Esophagus (tissue), 2 donors: ENCODE measurements at regions not wholly inside any gene's neighbourhood (a gene's known extent, or its start where the extent isn't known, plus 50 kb on each side); places are given as distances from the start of the nearest gene placed in this dataset.

Experiments used
- H3K27ac ChIP-seq, 2 donors: one replicate each; pipeline ENCODE4 v1.5.1; 2013; ENCODE audit warnings: low read depth in 2 of 2, mild to moderate bottlenecking in 2 of 2, inconsistent platforms in 1 of 2, low read length in 1 of 2, moderate library complexity in 1 of 2
- H3K27me3 ChIP-seq, 2 donors: one replicate each; pipeline ENCODE4 v1.6.1; 2013; ENCODE audit warnings: low read length in 2 of 2, control low read depth in 1 of 2, mild to moderate bottlenecking in 1 of 2; ENCODE audit not compliant: insufficient read depth in 2 of 2, control insufficient read depth in 1 of 2
- H3K36me3 ChIP-seq, 2 donors: one replicate each; pipeline ENCODE4 v1.6.1; 2013; ENCODE audit warnings: low read length in 1 of 2; ENCODE audit not compliant: control insufficient read depth in 2 of 2, insufficient read depth in 2 of 2
- H3K4me1 ChIP-seq, 2 donors: one replicate each; pipeline ENCODE4 v1.6.1; 2013; ENCODE audit warnings: low read length in 1 of 2; ENCODE audit not compliant: control insufficient read depth in 2 of 2, insufficient read depth in 2 of 2
- H3K4me3 ChIP-seq, 2 donors: one replicate each; pipeline ENCODE4 v1.5.1; 2013; ENCODE audit warnings: low read length in 2 of 2, mild to moderate bottlenecking in 2 of 2, low read depth in 1 of 2, moderate library complexity in 1 of 2
- H3K9me3 ChIP-seq, 2 donors: one replicate each; pipeline ENCODE4 v1.6.1; 2013; ENCODE audit warnings: mild to moderate bottlenecking in 2 of 2, low read depth in 1 of 2, low read length in 1 of 2, moderate library complexity in 1 of 2; ENCODE audit not compliant: control insufficient read depth in 2 of 2, insufficient read depth in 1 of 2
- WGBS, 2 donors: extraction: QIAGEN DNeasy Blood & Tissue Kit; methylation state at CpG; one replicate each; pipeline ENCODE4 v1.1.7; 2013; 5-methylcytosine and 5-hydroxymethylcytosine counted together
- donor health status: healthy with polysubstance abuse.
- donor health status: Bipolar disorder and iron deficiency.

DNA sequence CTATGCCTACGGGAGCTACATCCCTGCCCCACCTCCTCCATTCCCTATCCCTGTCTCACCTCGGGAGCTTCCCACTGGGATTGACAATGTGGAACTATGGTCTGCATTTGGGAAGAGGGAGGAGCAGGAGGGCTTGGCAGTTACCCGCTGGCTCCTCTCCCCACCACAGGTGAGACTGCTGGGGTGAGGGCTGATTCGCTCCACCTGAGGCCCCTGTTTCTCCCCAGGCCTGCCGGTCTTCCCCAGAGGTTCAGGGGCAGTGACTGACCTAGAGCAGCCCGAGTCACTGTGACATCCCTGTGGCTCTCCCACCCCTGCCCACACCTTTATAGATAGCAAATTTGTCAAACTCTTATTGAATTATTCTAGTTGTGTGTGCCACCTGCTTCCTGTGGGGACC, 252.6 kb downstream of the GLRX3 start:
- WGBS, 2 donors, result 71 to 74% methylated on average over 6 of the region's 6 CpGs
- H3K27ac ChIP-seq, result no peak overlapping the region
- H3K36me3 ChIP-seq, result no peaks in the 10 kb centered on the region
- no peaks in the 10 kb centered on the region for H3K27me3 ChIP-seq
- no peak overlapping the region for H3K4me3 ChIP-seq
- H3K4me1 ChIP-seq, result no peaks in the 10 kb centered on the region
- H3K9me3 ChIP-seq, result peaks cover 7 to 19% of the 10 kb centered on the region in 2 donors

GRCh38 chr10:130389906-130390305, 253.7 kb downstream of the GLRX3 start:
- H3K27me3 ChIP-seq, result no peaks in the 10 kb centered on the region
- 66 to 68% methylated on average over 5 of the region's 5 CpGs for whole genome bisulfite sequencing, 2 donors
- no peaks in the 10 kb centered on the region for H3K36me3 ChIP-seq
- H3K27ac ChIP-seq, result no peak overlapping the region
- peaks cover 9 to 22% of the 10 kb centered on the region in 2 donors for H3K9me3 ChIP-seq
- H3K4me3 ChIP-seq, result no peak overlapping the region
- no peaks in the 10 kb centered on the region for H3K4me1 ChIP-seq

DNA sequence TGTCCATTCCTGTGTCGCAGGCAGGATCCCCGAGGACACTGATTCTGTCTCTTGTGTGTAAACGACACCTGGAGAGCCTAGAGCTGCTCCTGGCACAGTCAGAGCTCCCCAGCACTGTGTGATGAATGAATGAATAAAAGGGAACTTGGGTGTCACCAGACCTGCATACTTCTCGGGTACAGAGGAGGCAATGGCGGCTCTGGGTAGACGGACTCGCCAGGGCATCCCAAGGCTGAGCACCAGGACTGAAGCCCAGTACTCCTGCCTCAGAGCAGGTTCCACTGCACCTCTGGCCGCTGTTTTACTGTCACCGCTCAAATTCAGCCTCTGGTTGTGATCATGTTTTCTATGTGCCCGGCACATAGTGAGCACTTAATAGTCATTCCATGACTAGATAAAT, 255.8 kb downstream of the GLRX3 start:
- Histone ChIP-seq H3K27me3 (no peaks in the 10 kb centered on the region), H3K9me3 (peaks cover 16 to 28% of the 10 kb centered on the region in 2 donors), H3K4me3 (no peak overlapping the region), H3K27ac (no peak overlapping the region), H3K36me3 (no peaks in the 10 kb centered on the region), H3K4me1 (no peaks in the 10 kb centered on the region)
- 79 to 81% methylated on average over 10 of the region's 10 CpGs for WGBS, 2 donors

DNA sequence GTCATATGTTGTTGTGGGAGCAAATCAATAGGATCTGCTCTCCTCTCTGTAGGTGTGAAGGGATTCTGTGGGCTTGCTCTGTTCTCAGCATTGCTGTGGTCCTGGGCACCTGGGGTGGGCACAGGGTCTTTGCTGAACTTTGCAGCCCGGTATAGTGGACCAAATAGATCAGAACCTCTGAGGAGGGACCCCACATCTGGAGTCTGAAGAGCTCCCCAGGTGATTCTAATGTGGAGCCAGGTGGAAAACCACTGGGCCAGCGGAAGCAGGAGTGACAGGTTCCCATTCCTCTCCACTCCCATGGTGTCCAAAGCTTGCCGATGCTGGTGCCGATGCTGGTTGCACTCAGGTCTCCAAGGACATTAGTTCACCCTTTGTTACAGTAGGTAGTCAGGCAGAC, 257.2 kb downstream of the GLRX3 start:
- H3K4me1 ChIP-seq, result no peaks in the 10 kb centered on the region
- 82 to 83% methylated on average over 4 of the region's 4 CpGs for WGBS, 2 donors

DNA sequence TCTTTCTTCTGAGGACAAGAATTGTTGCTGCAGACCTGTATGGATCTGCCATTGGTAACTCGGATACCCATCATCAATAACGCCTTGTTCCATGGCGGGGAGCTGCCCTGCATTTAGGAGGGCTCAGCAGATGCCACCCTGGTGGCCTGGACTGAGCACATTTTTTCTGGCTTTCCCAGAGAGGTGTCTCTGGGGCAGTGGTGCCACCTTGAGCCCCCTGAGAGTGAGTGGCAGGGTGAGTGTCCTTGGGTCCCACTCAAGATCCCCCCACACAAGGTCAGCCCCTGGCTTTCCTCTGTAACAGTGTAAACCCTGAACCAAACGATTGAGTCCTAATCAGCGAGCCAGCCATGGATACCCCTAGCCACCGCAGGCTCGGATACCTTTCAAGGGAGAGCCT, 258.6 kb downstream of the GLRX3 start:
- Histone ChIP-seq H3K27ac (no peak overlapping the region), H3K27me3 (no peaks in the 10 kb centered on the region), H3K36me3 (no peaks in the 10 kb centered on the region), H3K4me3 (no peak overlapping the region), H3K4me1 (no peaks in the 10 kb centered on the region), H3K9me3 (peaks cover 12 to 27% of the 10 kb centered on the region in 2 donors)
- WGBS, 2 donors, result 76 to 85% methylated on average over 7 of the region's 7 CpGs

More for the DNA sequence above, 257.2 kb downstream of the GLRX3 start:
- Histone ChIP-seq H3K4me3 (no peak overlapping the region), H3K9me3 (peaks cover 10 to 26% of the 10 kb centered on the region in 2 donors), H3K27ac (no peak overlapping the region), H3K36me3 (no peaks in the 10 kb centered on the region), H3K27me3 (no peaks in the 10 kb centered on the region)

DNA sequence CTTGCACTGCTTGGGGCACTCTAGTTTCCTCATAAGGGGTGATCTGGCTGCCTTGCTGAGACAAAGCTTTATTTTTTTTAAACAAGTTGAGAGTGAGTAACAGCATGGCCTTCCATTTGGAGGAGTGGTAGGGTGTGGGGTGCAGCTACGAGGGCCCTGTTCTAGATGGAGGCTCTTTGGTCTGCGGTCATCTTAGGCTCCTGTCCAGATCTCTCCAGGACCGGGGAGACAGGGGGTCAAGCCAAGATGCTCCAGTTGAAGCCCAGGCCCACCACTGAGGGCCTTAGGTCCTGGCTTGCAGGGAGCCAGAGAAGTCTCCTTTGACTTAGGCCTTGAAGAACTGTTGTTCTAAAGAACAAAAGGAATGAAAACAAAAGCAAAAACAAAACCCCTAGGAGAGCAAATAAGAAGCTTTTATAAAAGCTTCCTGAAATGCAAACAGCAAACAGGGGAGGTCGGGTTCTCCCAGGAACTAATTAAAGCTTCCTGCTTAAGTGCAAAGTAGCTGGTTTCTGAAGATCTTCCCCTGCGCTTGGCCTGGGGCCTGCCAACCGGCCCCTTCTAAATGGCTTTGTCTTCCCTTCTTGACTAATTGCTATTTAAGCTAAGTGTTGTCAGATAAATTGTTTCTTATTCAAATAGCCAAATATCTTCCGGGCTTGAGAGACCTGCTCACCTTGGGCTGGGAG, 259.2 kb downstream of the GLRX3 start:
- Histone ChIP-seq H3K27me3 (no peaks in the 10 kb centered on the region), H3K4me3 (no peak overlapping the region), H3K27ac (no peak overlapping the region), H3K9me3 (peaks cover 12 to 27% of the 10 kb centered on the region in 2 donors), H3K36me3 (no peaks in the 10 kb centered on the region), H3K4me1 (no peaks in the 10 kb centered on the region)
- 63% methylated on average over 7 of the region's 7 CpGs for WGBS, 2 donors

DNA sequence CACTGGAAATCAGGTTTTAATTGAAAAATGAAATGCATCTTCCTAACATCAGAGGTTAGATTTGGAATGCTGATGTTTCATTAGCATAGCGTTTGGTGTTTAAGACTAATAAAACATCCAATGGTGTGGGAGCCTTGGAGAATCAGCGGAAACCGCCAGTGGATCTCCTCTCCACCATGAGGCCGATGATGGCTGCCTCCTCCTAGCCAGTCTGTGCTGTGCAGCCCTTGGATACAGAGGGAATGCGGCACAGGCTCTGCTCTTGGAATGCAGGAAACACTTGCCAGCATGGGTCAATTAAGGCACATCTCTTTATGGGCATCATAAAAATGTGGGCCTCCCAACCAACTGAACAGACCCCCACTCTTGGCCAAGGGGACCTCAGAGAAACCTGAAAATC, 259.9 kb downstream of the GLRX3 start:
- peaks cover 12 to 27% of the 10 kb centered on the region in 2 donors for H3K9me3 ChIP-seq
- H3K27ac ChIP-seq, result no peak overlapping the region
- H3K4me1 ChIP-seq, result no peaks in the 10 kb centered on the region
- 94% methylated on average over 5 of the region's 5 CpGs for WGBS, 2 donors
- no peaks in the 10 kb centered on the region for H3K27me3 ChIP-seq
- no peak overlapping the region for H3K4me3 ChIP-seq
- no peaks in the 10 kb centered on the region for H3K36me3 ChIP-seq

- Histone ChIP-seq H3K36me3 (no peaks in the 10 kb centered on the region), H3K9me3 (peaks cover 19 to 26% of the 10 kb centered on the region in 2 donors), H3K27ac (no peak overlapping the region), H3K4me1 (no peaks in the 10 kb centered on the region), H3K27me3 (no peaks in the 10 kb centered on the region), H3K4me3 (no peak overlapping the region)
- WGBS, 2 donors, result 87 to 89% methylated on average over 15 of the region's 15 CpGs
Measured at GRCh38 chr10:130398090-130398994, 262.2 kb downstream of the GLRX3 start.

- Histone ChIP-seq H3K4me1 (no peaks in the 10 kb centered on the region), H3K27ac (no peak overlapping the region), H3K27me3 (no peaks in the 10 kb centered on the region), H3K36me3 (no peaks in the 10 kb centered on the region), H3K9me3 (peaks cover 19 to 20% of the 10 kb centered on the region in 2 donors), H3K4me3 (no peak overlapping the region)
- WGBS, 2 donors, result 75 to 76% methylated on average over 10 of the region's 10 CpGs
Measured at GRCh38 chr10:130399425-130399950, 263.3 kb downstream of the GLRX3 start.
